ENCODE measurements at regions not wholly inside any gene's neighbourhood (a gene's known extent, or its start where the extent isn't known, plus 50 kb on each side); places are given as distances from the start of the nearest gene placed in this dataset.

DNA sequence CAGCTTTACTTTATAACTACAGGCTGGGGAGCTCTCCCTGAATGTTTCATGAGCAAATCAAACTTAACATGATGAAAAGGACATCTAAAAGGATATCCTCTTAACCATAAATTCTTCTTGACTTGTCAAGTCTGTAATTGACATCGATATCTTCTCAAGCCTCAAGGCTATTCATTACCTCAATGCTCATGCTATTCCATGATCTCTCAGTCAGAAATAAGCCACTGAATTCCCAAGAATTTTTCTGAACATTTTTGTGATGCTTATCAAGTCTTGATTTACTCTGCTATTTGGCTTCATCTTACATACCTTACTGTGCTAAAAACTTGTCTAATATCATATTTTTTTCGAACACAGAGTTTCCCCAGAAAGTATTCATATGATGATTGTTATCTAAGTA is 433.4 kb downstream of the PDGFC start:
- TF ChIP-seq EP300 (IDR thresholded peaks at IDR 0.05; ENCODE audit: borderline replicate concordance) (no peak), TAF1 (IDR thresholded peaks at IDR 0.05; ENCODE audit: low read depth) (no peak), TEAD4 (IDR thresholded peaks at IDR 0.05) (no peak)

Data from Ishikawa (cell line).